Erythroblast (primary cell): ENCODE measurements at regions not wholly inside any gene's neighbourhood (a gene's known extent, or its start where the extent isn't known, plus 50 kb on each side); places are given as distances from the start of the nearest gene placed in this dataset.

ENCODE experiments used
- DNase-seq, 2 experiments: peaks; one replicate each; lab custom pipeline; 2025; lab: John Stamatoyannopoulos, UW
- GATA1 ChIP-seq: IDR thresholded peaks from 2 replicates; pipeline ENCODE4 v1.6.1; 2011; ENCODE audit warnings: low read depth, mild to moderate bottlenecking, control low read depth, low read length, moderate library complexity
- POLR2A ChIP-seq: IDR thresholded peaks from 2 replicates; pipeline ENCODE4 v1.6.1; 2011; ENCODE audit warnings: mild to moderate bottlenecking, low read length

DNA sequence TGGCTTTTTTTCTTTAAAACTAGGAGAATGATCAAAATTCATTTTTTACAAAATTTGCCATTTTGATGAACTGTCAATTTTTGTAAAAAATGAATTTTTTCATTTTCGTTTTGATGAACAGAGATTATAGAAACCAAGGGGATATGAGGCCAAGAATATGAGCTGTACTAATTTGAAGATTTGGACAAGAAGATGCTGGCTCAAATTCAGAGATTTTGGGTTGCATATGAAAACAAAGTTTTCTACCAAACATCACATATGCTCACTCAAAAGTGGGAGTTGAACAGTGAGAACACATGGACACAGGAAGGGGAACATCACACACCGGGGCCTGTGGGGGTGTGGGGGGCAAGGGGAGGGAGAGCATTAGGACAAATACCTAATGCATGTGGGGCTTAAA, 230.7 kb downstream of the SNAPC1 start:
- no peak for DNase-seq

DNA sequence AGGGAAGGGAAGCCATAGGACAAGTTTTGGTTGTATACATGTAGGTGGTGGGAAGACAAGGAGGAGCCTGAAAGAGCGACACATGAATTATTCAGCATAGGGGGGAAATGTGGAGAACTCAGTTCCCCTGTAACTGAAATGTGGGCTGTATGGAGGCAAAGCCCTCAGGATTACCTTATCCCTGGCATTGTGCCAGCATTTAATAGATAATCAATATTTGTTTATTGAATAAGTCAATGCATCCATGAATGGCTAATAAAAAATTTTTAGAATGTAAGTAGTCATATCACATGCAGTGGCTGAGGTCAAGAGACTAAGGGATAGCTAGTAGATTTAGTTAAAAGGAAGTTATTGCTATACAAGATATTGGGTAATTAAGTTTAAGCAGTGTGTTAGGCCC, 232.4 kb downstream of the SNAPC1 start:
- no peak for DNase-seq
- TF ChIP-seq GATA1 (no peak), POLR2A (no peak)

More for the DNA sequence above, 230.7 kb downstream of the SNAPC1 start:
- TF ChIP-seq POLR2A, result no peak

GRCh38 chr14:61996753-61997152, 234.5 kb downstream of the SNAPC1 start:
- TF ChIP-seq GATA1 (no peak), POLR2A (no peak)
- no peak for DNase-seq

- DNase-seq, result no peak
- TF ChIP-seq GATA1 (no peak), POLR2A (no peak)
These were observed 234.9 kb downstream of the SNAPC1 start for GRCh38 chr14:61997161-61997560.

GRCh38 chr14:62001963-62002362, 239.7 kb downstream of the SNAPC1 start:
- TF ChIP-seq POLR2A (no peak), GATA1 (no peak)

GRCh38 chr14:62002642-62003041, 240.4 kb downstream of the SNAPC1 start:
- no peak for DNase-seq
- TF ChIP-seq POLR2A, result no peak
- TF ChIP-seq GATA1, result no peak

More at GRCh38 chr14:62001963-62002362, 239.7 kb downstream of the SNAPC1 start:
- no peak for DNase-seq

GRCh38 chr14:62003701-62004100, 241.5 kb downstream of the SNAPC1 start:
- TF ChIP-seq POLR2A (no peak), GATA1 (no peak)

GRCh38 chr14:62006116-62006731, 244.0 kb downstream of the SNAPC1 start:
- TF ChIP-seq GATA1, result no peak
- TF ChIP-seq POLR2A, result no peak
- DNase-seq, result no peak

More at GRCh38 chr14:62003701-62004100, 241.5 kb downstream of the SNAPC1 start:
- no peak for DNase-seq

GRCh38 chr14:62015243-62015642, 253.0 kb downstream of the SNAPC1 start:
- no peak for DNase-seq

DNA sequence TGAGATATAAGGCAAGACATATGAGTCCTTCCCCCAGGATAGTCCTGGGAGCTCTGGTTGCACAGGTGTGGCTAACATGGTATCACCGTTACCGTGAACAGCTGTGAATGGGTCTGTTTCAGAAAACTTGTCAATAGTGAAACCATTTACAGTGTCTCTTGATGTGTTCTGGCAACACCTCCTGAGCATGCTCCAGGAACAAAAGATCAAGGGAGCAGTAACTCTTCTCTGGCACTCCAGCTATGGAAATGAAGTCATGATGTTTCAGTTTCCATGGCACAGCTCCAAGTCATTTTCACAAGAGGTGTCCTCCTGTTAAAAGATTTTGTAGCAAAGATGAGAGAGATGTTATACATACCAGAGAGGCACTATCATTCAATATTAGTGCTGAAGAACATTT, 253.7 kb downstream of the SNAPC1 start:
- no peak for TF ChIP-seq POLR2A
- TF ChIP-seq GATA1, result no peak
- DNase-seq, result no peak

More at GRCh38 chr14:62015243-62015642, 253.0 kb downstream of the SNAPC1 start:
- TF ChIP-seq POLR2A, result no peak
- TF ChIP-seq GATA1, result no peak

DNA sequence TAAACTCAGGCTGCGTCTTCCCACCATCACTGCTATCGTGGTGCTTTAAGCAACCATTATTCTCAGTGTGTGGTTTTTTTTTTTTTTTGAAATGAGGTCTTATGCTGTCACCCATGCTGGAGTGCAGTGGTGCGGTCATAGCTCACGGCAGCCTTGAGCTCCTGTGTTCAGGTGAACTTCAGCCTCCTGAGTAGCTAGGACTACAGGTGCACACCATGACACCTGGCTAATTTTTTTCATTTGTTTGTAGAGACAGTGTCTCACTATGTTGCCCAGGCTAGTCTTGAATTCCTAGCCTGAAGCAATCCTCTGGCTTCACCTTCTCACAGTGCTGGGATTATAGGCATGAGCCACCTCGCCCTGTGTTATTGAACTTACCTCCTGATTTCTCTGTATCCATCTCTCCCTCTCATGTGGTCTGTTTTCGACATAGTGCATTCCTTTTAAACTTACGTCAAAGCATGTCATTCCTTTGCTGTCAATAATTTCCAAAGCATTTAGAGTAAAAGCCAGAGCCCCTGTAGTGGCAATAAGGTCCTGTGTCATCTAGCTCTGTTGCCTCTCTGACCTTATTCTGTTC, 255.5 kb downstream of the SNAPC1 start:
- no peak for DNase-seq
- TF ChIP-seq GATA1 (no peak), POLR2A (no peak)

DNA sequence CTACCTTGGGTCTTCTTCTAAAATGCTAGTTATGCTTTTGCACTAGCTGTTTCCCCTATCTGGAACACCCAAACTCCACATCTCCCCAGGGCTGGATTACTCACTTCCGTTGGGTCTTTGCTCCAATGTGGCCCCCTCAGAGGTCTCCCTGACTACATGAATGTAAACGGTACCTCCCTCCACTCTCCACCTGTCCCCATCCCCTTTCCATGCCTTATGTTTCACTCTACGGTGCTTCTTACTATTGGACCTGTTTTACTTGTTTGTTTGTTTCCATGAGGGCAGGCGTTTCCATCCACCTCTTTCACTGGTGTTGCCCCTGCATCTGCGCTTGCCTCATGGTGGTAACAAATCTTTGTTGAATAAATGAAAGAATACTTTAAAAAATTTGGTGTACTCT, 256.4 kb downstream of the SNAPC1 start:
- DNase-seq, result no peak
- no peak for TF ChIP-seq GATA1
- no peak for TF ChIP-seq POLR2A

DNA sequence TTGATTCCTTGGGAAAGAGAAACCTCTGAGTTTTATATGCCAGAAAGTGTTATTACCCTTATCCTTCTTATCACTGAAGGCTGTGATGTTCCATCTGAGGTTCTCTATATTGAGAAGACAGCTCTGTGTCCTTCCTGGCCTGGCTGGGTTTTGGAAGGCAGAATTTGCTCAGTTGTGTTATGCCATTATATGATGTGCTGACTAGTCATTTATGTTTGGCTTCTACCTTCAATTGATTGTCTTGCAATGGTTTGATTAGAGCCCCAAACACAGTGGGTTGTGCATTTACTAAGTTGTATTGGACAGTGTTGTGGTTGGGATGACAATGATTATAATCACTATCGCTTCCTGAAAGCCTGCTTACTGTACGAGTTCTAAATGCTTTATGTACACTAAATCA, 265.7 kb downstream of the SNAPC1 start:
- TF ChIP-seq POLR2A (no peak), GATA1 (no peak)
- DNase-seq, result no peak

- no peak for TF ChIP-seq GATA1
- no peak for DNase-seq
These were observed 267.3 kb downstream of the SNAPC1 start for GRCh38 chr14:62029569-62029924.

DNA sequence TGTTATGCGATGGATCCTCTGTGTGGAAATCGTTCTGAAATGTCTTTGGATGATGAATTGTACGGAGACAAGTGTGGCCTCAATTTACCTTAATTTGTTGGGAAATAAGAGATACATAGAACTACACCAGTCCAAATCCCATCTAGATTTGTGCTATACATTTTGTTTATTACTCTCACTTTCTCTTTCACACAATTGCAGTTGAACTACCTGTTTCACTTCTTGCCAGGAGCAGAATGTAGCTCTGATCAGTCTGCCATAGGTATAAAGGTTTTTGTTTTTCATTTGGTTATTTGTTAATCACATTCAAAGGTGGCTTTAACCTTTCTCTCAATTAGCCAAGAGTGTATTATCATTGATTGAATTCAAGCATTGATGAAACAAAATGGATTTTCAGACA, 268.2 kb downstream of the SNAPC1 start:
- DNase-seq, result no peak
- no peak for TF ChIP-seq POLR2A
- TF ChIP-seq GATA1, result no peak
